ENCODE measurements at regions not wholly inside any gene's neighbourhood (a gene's known extent, or its start where the extent isn't known, plus 50 kb on each side); places are given as distances from the start of the nearest gene placed in this dataset.

DNA sequence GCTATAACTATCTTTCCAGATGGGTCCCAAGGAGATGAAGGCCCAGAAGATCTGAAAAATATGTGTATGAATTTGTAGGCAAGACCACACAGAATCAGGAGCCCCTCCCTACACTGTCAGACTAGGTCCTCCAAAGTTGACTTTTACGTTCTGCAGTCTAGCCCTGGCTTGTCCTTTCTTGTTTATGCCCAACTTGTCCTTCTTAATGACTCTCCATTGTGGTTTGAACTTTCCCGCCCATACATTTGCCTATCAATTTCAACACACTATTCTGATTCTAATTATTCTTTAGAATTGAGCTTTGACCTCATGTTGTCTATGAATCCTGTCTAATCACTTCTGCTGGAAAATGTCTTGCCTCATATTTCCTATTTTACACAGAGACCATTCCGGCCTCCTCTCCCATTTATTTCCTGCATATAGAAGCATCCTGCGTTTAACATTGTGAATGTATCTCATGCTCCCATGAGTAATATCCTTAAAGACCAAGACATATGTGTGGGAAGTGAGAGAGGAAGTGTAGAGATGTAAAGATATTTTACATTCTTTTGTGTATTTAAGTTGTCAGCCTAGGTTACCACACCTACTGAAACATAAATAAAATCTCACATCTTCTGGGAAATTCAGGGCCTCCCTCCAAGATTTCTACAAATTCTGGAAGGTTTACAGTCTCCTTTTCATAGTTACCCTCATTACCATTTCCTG lies 348.3 kb downstream of the BCKDHB start:
- 82% methylated on average over 4 of the region's 4 CpGs for WGBS

DNA sequence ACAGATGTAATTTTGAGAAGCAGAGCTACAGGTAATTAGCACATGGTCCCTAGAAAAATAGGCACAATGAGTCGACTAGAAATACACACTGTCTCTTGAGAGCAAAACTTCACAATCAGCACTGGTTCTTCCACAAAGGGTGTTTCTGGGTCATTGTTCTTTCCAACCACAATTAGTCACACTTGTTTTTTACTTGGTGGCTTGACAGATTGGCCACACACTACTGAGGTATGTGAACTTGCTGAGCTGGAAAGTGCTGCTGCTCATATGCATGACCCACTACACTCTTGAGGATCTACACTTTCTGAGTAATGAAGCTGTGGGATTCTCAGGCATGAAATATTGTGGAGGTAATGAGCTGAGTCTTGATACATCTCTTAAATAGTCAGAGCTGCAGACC lies 347.7 kb downstream of the BCKDHB start:
- intact Hi-C loops (cut with DNase I): no loop called here
- DNase-seq (ENCODE audit: extremely low spot score): no peak
- H3K4me1 ChIP-seq: peaks cover 6 to 16% (median 14%) of the 10 kb centered on the region in 4 donors
- H3K36me3 ChIP-seq: no peaks in the 10 kb centered on the region
- no peaks in the 10 kb centered on the region for H3K27me3 ChIP-seq
- WGBS: 40% methylated on average over 1 of the region's 1 CpG
- TF ChIP-seq EP300 (IDR thresholded peaks at IDR 0.05): no peak
- TF ChIP-seq POLR2A (IDR thresholded peaks at IDR 0.05; ENCODE audit: low read depth): no peak
- TF ChIP-seq, protein P1, sequence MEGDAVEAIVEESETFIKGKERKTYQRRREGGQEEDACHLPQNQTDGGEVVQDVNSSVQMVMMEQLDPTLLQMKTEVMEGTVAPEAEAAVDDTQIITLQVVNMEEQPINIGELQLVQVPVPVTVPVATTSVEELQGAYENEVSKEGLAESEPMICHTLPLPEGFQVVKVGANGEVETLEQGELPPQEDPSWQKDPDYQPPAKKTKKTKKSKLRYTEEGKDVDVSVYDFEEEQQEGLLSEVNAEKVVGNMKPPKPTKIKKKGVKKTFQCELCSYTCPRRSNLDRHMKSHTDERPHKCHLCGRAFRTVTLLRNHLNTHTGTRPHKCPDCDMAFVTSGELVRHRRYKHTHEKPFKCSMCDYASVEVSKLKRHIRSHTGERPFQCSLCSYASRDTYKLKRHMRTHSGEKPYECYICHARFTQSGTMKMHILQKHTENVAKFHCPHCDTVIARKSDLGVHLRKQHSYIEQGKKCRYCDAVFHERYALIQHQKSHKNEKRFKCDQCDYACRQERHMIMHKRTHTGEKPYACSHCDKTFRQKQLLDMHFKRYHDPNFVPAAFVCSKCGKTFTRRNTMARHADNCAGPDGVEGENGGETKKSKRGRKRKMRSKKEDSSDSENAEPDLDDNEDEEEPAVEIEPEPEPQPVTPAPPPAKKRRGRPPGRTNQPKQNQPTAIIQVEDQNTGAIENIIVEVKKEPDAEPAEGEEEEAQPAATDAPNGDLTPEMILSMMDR (IDR thresholded peaks at IDR 0.05): no peak
- TF ChIP-seq POLR2AphosphoS5 (IDR thresholded peaks at IDR 0.05): no peak
- H3K27ac ChIP-seq (replicated peaks in 1 of 4): no peak overlapping the region
- no peaks in the 10 kb centered on the region for H3K9me3 ChIP-seq
- no peak overlapping the region for H3K4me3 ChIP-seq

More for the DNA sequence above, 348.3 kb downstream of the BCKDHB start:
- H3K27me3 ChIP-seq: no peaks in the 10 kb centered on the region
- no peaks in the 10 kb centered on the region for H3K9me3 ChIP-seq
- no peak overlapping the region for H3K27ac ChIP-seq (replicated peaks in 1 of 4)
- H3K4me1 ChIP-seq: peaks cover 6 to 16% (median 14%) of the 10 kb centered on the region in 4 donors
- no peak for DNase-seq (ENCODE audit: extremely low spot score)
- TF ChIP-seq POLR2AphosphoS5 (IDR thresholded peaks at IDR 0.05): no peak
- H3K36me3 ChIP-seq: no peaks in the 10 kb centered on the region
- no peak overlapping the region for H3K4me3 ChIP-seq
- intact Hi-C loops (cut with DNase I): no loop called here

DNA sequence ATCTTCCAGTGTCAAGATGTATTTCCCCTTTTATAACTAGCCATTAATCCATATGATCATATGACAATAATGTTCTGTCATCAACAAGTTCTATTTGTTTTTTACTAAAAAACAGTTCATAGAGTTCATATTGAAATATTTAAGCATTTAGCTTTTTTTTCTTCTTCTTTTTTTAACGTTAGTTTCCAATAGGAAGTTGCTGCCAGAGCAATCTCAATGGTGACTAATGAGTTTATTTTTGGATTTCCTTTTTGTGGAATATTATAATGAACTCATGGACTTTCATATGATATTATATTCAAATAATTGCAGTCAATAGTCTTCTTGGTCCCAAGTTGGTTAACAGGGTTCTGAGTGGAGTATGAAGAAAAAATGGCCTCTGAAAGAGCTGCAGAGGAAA lies 343.3 kb downstream of the BCKDHB start:
- no peak for DNase-seq (ENCODE audit: extremely low spot score)
- H3K36me3 ChIP-seq: no peaks in the 10 kb centered on the region
- H3K4me3 ChIP-seq: no peak overlapping the region
- peaks cover 0 to 8% (median 4%) of the 10 kb centered on the region in 4 donors for H3K9me3 ChIP-seq
- intact Hi-C loops (cut with DNase I): no loop called here
- 33% methylated on average over 1 of the region's 1 CpG for WGBS
- no peak overlapping the region for H3K27ac ChIP-seq (replicated peaks in 1 of 4)
- H3K4me1 ChIP-seq: no peaks in the 10 kb centered on the region
- no peaks in the 10 kb centered on the region for H3K27me3 ChIP-seq
- TF ChIP-seq, protein P1 (IDR thresholded peaks at IDR 0.05): no peak
- TF ChIP-seq POLR2A (IDR thresholded peaks at IDR 0.05; ENCODE audit: low read depth): no peak
- TF ChIP-seq POLR2AphosphoS5 (IDR thresholded peaks at IDR 0.05): no peak
- no peak for TF ChIP-seq EP300 (IDR thresholded peaks at IDR 0.05)

DNA sequence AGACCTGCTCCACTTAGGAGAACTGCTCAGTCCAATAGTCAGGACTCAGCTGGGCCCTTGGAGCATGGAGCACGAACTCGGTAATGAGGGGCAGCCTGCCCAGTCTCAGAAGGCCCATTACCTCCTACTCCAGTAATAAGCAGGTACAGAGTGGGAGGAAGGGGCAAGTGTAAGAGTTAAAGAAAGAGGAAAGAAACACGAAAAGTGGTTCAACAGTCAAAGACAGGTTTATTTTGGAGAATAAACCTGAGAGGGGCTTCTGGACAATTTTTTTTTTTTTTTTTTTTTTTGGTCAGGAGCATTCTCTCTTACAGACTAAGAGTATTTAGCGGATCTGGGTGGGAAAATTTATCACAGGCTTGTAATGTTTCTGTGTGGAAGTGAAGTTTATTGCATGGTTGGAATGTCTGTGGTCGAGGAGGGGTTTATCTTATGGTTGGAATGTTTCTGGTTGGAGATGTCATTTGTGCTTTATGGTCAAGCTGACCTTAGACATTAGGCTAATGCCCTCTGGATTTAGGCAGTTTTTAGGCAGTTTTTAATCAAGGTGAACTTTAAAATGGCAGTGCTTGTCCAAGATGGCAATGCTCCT lies 340.1 kb downstream of the BCKDHB start:
- no peak for DNase-seq (ENCODE audit: extremely low spot score)
- peaks cover 0 to 8% (median 4%) of the 10 kb centered on the region in 4 donors for H3K9me3 ChIP-seq
- H3K4me3 ChIP-seq: no peak overlapping the region
- no peak for TF ChIP-seq EP300 (IDR thresholded peaks at IDR 0.05)
- TF ChIP-seq, protein P1 (IDR thresholded peaks at IDR 0.05): no peak
- TF ChIP-seq POLR2AphosphoS5 (IDR thresholded peaks at IDR 0.05): no peak
- TF ChIP-seq POLR2A (IDR thresholded peaks at IDR 0.05; ENCODE audit: low read depth): no peak
- no peaks in the 10 kb centered on the region for H3K36me3 ChIP-seq
- WGBS: 97% methylated on average over 5 of the region's 5 CpGs
- no peak overlapping the region for H3K27ac ChIP-seq (replicated peaks in 1 of 4)
- H3K4me1 ChIP-seq: no peaks in the 10 kb centered on the region
- H3K27me3 ChIP-seq: no peaks in the 10 kb centered on the region
- intact Hi-C loops (cut with DNase I): no loop called here

DNA sequence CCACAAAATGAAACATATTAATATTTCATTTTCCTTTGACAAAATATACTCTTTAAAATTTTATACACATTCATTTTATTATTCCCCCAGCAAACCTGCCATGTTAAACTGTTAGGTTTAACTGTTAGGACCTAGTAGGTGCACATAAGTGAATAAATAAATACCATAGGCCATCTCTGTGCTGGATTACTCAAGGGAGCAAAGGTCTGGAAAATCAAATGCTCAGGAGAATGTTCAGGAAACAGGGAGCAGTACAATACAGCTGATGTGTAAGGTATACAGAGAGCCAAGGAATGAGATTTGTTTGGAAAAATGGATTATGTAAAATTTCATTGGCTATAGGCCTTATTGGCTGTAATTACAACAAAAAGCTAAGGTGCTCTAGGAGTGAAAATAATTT lies 339.3 kb downstream of the BCKDHB start:
- TF ChIP-seq EP300 (IDR thresholded peaks at IDR 0.05): no peak
- TF ChIP-seq, protein P1 (IDR thresholded peaks at IDR 0.05): no peak
- TF ChIP-seq POLR2A (IDR thresholded peaks at IDR 0.05; ENCODE audit: low read depth): no peak
- TF ChIP-seq POLR2AphosphoS5 (IDR thresholded peaks at IDR 0.05): no peak
- Histone ChIP-seq H3K4me1 (no peaks in the 10 kb centered on the region), H3K27me3 (no peaks in the 10 kb centered on the region), H3K4me3 (no peak overlapping the region), H3K9me3 (peaks cover 0 to 8% (median 4%) of the 10 kb centered on the region in 4 donors), H3K27ac (replicated peaks in 1 of 4) (no peak overlapping the region), H3K36me3 (no peaks in the 10 kb centered on the region)
- intact Hi-C loops (cut with DNase I): no loop called here
- DNase-seq (ENCODE audit: extremely low spot score): no peak

All from esophagus muscularis mucosa (tissue), 4 donors.